NCI-H1417 treated with DMSO at 0.1 percent for 48 hours (cell line): ENCODE measurements at regions not wholly inside any gene's neighbourhood (a gene's known extent, or its start where the extent isn't known, plus 50 kb on each side); places are given as distances from the start of the nearest gene placed in this dataset.

Experiments used
- DNase-seq: peaks from one replicate; lab custom pipeline; 2025; lab: John Stamatoyannopoulos, UW

GRCh38 chr21:16644685-16645084 is 868.2 kb upstream of the CXADR start:
- no peak for DNase-seq

- DNase-seq: no peak
These were observed 862.0 kb upstream of the CXADR start for GRCh38 chr21:16650714-16651366.

DNA sequence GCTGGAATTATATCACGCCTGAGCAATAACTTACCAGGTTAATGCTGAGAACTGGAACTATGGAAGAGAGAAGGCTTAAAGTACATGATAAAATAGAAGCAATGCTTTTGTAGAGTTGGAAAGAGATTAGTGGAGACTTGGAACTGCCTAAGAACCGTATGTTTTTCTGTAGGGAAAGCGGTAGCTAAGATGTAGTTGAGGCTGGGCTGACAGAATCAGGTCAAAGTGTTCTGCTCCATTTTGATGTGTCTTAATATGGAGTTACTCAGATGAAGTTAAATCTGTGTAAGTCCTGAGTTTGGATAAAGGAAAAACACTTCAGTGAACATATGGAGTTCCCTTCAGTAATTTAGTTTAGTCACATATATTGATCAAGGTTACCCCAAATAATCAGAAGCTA is 860.9 kb upstream of the CXADR start:
- no peak for DNase-seq

- no peak for DNase-seq
These were observed 849.4 kb upstream of the CXADR start for GRCh38 chr21:16663436-16663835.

GRCh38 chr21:16667395-16667794 is 845.4 kb upstream of the CXADR start:
- DNase-seq: no peak

DNA sequence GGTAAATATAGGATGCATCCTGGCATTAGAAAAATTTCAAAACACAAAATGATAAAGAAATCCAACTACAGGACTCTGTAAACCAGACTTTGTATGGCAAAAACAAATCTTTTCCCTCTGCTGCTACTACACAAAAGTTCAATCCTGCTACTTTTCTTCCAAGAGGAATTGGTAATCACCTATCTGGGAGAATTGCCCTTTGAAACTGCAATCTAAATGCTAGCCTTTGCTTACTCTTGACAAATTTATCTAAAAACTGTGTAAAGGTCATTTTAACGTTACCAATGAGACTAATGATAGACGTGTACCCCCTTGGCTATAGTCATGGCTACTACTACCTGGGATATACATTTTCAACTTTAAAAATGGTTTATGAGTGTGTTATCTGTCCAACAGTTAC is 837.9 kb upstream of the CXADR start:
- DNase-seq: no peak

DNA sequence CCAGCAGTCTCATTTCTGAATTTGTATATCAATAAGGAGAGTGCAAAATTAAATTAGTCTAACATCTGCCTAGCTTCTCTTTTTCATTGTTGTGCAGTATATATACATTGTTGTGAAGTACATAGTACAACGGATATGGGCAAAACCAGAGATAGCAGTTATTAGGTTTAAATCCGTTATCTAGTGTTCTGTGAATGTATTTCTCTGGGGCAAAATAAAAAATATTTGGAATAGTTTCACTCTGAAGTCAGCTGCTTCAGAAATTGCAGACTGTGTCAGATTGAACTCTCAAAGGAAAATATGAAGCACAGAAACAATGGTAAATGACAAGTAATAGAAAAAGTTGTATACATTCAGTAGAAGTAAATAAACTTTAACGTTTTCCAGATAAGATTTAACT is 836.5 kb upstream of the CXADR start:
- no peak for DNase-seq

DNA sequence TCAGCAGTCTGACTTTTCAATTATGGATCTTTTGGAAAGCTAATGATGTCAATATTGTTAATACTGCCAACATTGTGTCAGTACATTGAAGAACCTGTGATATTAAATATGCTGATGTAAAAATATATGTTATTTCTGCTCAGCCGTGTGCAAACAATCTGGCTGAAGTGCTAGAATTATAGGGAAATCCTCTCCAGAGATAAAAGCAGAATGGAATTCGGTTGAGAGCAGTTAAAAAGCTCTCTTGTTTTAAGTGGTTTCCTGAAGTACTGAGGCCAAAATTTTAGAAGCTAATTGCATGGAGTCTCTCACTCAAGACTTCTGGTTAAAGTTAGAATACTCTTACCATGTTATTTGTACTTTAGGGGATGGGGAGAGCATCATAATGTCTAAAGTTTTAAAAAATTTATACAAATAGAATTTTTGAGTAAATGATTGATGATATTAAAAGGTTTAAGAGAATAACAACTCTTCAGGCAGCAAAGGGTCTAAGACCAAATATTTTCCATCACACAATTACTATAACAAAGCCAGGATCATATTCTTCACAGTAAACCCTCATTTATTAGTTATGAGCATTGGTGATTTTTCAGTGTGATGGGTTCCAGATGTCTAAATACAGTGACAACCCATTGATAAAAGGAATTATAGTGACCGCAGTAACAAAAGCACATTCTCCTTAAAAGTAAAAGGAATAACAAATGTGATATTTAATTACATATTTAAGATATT is 834.2 kb upstream of the CXADR start:
- DNase-seq: peak; percentile 27

DNA sequence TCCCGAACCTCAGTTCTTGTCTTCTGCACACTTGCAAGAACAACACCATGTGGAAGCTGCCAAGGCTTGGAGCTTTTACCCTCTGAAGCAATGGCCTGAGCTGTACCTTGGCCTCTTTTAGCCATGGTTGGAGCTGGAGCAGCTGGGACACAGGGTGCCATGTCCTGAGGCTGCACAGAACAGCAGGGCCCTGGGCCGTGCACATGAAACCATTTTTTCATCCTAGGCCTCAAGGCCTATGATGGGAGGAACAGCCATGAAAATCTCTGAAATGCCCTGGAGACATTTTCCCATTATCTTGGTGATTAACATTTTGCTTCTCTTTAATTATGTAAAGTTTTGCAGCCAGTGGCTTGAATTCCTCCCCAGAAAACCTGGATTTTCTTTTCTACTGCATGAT is 817.8 kb upstream of the CXADR start:
- no peak for DNase-seq

- no peak for DNase-seq
These were observed 805.6 kb upstream of the CXADR start for GRCh38 chr21:16707274-16707673.

DNA sequence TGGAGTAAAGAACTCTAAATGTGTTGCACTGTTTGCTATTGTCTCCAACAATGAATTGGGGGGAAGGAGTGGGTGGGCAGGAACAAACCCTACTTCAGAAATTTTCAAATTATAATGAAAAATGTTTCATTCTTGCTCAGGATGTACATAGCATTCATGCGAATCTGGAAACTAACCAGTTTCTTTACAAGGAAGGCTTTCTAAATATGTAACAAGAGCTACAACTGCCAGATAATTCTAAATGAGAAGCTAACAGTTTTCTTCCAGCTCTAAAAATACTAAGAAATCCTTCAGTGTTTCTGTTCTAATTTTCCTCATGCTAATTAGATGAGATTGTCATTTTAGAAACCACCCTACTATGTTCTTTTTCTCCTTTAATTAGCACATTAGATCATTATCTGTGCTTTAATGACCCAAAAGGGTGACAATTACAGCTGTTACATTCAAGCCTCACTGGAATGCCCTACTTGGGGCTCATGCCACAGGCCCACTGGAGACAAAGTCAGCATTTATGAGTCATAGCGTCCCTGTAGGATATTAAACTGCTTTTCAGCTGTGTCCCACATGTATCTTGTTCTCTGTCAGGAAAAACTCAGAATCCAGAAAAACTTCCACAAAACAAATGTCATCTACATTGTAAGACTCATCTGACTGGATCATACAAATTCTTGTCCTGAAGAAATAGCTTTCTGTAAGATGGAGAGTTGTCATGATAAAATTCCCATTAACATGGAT is 804.6 kb upstream of the CXADR start:
- no peak for DNase-seq

DNA sequence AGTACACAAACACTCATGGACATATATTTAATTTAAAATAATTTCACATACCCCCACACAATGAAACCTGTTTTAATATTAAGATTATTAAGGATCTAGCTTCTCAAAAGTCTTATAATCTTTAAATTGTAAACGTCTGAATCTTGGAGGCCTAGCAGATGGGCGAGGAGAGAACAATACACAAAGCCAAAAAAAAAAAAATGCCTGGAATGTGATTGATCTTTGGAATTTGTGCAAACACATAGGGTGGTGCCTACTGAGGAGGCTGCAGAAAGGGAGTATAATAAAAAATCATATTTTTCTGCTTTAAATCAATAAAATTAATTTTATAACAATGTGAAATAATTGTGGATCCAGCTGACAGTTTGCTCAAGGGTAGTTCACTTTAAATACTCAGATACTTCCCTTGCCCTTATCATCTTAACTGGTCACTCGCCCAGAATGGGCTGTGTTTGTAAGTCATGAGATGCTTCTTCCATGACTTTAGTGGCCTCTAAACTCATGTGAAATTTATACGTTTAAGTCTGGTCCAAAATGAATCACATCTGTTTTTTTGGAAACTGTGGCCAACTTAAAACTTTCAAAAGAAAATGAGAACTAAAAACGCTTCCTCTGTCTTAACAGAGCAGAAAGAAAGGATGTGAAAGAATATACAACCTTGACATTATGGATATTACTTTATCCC is 802.8 kb upstream of the CXADR start:
- no peak for DNase-seq

DNA sequence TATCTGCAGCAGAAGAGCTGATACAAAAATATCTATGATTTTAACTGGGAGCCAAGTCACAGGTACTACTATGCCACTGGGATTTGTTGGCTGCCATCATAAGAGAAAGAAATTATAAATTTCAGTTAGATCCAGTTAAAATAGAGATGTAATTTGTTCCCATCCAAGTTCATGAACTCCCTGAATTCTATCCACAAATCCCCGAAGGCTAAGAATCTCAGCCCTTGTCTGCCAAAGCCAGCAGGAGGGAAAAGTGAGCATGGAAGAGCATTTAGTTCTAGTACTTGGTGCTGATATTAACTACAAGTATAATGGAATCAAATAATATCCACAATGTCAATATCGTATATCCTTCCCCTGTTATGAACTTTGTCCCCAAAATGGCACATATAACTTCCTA is 801.1 kb upstream of the CXADR start:
- no peak for DNase-seq

- no peak for DNase-seq
These were observed 799.3 kb upstream of the CXADR start for GRCh38 chr21:16713331-16714117.

GRCh38 chr21:16740511-16740910 is 772.3 kb upstream of the CXADR start:
- DNase-seq: no peak

GRCh38 chr21:16741141-16741665 is 771.6 kb upstream of the CXADR start:
- no peak for DNase-seq

DNA sequence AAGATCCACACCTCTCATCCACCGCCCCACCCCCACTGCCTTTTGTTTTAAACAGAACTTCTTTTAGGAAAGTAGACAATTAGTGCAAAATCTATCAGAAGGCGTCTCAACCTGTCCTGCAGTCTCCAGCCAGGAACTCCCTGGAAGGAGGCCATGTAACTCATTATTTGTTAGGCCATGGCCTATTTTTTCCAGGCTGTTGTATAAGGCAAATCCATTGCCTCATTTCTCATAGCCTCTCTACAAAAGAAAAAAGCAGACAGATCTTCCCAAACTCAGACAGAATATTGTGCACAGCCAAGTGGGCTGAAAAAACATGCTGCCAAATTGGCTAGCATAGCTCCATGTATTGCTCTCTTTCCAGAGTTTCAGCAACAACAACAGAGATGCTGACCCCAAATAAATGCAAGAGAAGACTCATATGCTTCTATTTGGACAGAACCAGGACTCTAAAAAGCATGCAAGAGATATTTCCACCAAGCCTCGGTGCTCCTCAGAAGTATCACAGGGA is 770.7 kb upstream of the CXADR start:
- no peak for DNase-seq

DNA sequence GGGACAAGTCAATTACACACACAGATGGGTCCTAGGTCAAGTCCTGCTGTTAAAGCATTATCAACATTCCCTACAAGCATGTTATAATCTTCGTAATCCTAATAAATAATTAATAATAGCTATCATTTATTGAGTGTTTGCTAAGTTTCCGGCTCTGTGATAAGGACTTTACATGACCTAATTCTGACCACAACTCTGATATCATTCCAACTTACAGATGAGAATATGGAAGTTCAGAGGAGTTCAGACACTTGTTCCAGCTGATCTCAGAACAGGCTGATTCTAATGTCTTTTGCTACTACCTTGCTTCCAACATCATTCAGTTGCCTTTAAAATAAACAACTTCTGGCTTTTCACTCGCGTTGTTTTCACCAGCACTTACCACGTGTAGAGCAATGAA is 770.1 kb upstream of the CXADR start:
- DNase-seq: no peak

- DNase-seq: no peak
These were observed 769.5 kb upstream of the CXADR start for GRCh38 chr21:16743317-16743716.

DNA sequence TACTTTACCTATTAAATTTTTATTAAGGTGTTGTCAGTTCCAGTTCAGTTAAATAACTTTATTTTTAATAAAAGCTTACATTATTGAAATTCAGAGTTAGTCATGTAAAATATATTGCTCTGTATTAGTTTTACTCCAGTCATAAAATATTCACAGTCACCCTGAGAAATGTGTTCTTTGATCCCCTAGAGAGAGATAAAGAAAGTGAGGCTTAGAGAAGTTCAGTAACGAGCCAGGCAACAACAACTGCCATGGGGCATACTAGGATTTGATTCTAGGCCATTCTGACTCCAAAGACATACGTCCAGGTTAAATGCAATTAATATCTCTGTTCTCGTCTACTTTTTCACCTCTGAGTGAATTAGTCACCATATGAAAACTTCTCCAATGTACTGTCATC is 761.9 kb upstream of the CXADR start:
- DNase-seq: no peak

DNA sequence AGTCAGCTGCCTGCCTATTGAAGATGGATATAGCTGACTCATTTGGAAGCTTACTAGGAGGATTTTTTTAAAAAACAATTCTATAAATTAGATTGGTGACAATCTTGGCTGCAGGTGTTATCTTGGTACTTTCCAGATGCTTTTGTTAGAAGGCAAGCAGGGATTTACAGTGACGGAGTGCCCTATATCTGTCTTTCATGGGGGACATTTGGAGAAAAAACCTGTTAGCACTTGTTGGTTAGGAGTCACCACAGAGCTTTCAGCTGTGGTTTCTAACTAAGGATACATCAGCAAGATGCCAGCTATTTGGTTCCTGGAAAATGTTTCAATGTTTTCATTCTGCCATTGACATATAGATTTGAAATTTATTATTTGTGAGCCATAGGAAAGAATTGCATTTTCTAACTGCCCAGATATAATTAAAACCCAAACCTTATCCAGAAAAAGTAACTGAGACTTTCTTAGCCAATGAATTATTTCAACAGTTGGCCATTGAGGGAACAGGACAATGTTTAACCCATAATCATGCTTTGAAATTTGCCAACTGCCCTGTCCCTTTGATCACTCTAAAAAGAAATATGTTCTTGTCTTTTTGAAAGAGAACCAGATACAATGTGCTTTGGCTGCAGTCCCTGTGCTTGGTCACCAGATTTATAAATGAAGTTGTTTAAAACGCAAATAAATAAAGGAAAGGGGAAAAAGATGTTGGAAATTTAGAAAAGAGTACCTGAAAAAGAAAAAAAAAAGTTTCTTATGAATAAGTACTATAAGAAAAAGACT is 761.0 kb upstream of the CXADR start:
- DNase-seq: no peak
